ENCODE measurements at regions not wholly inside any gene's neighbourhood (a gene's known extent, or its start where the extent isn't known, plus 50 kb on each side); places are given as distances from the start of the nearest gene placed in this dataset.

DNA sequence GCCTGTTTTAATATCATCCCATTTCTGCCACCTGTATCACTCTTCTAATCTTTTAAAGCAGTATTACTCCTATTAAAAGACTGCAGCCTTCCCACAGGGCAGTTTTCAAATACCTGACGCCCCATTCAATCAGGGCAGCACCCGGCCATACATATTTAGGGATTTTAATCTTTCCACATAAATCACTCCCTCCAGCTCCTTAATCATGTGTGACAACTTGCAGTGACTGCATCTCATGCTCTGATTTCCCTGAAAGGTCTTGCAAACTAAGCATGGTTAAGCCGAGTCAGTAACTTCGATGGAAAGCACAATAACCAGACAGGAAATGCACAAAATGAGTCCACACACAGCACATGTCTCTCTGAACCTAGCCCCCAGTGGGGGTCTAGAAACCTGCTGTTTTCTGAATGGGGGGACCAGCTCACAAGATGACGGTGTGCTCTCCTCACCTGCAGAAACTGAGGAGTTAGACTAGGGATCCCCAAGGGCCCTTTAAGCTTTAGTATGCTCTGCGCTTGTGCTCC is 116.9 kb upstream of the CREB1 start:
- Histone ChIP-seq H3K9ac (ENCODE audit: low read length) (no peak overlapping the region), H3K4me1 (ENCODE audit: control insufficient read depth in 1 of 2, insufficient read depth in 2 of 2, low read length in 2 of 2) (no peaks in the 10 kb centered on the region), H3K27ac (ENCODE audit: low read depth, low read length) (no peak overlapping the region), H2AFZ (ENCODE audit: insufficient read depth, low read length, poor library complexity) (no peak overlapping the region), H3K4me3 (ENCODE audit: low read depth, low read length) (no peak overlapping the region), H3K27me3 (ENCODE audit: insufficient read depth, low read length) (no peaks in the 10 kb centered on the region), H2AK5ac (ENCODE audit: low read length) (no peak overlapping the region), H3K79me2 (ENCODE audit: control insufficient read depth, insufficient read depth, low read length, poor library complexity) (no peaks in the 10 kb centered on the region), H4K8ac (ENCODE audit: low read depth, low read length) (no peak overlapping the region), H3K14ac (ENCODE audit: low read length) (no peak overlapping the region), H3K9me3 (ENCODE audit: insufficient read depth, low read depth, low read length) (no peaks in the 10 kb centered on the region), H3K23ac (ENCODE audit: low read length) (no peak overlapping the region), H2BK120ac (ENCODE audit: insufficient read depth, low read length, poor library complexity) (no peak overlapping the region), H3K18ac (ENCODE audit: low read length) (no peak overlapping the region), H3K4ac (ENCODE audit: low read depth, low read length) (no peak overlapping the region), H3K4me2 (ENCODE audit: low read length) (no peak overlapping the region), H2BK5ac (ENCODE audit: low read depth, low read length, poor library complexity) (no peak overlapping the region), H2BK12ac (ENCODE audit: low read length) (no peak overlapping the region), H3K79me1 (ENCODE audit: low read length) (no peaks in the 10 kb centered on the region), H4K91ac (ENCODE audit: low read depth, low read length) (no peak overlapping the region), H3K36me3 (ENCODE audit: control insufficient read depth in 1 of 2, insufficient read depth in 2 of 2, low read length in 2 of 2) (no peaks in the 10 kb centered on the region), H4K12ac (ENCODE audit: low read depth, low read length) (no peak overlapping the region)
- no peak for DNase-seq
- WGBS (ENCODE audit: extremely low coverage, insufficient coverage, insufficient read length), result no CpG with 5 or more reads among the region's 6 CpGs

DNA sequence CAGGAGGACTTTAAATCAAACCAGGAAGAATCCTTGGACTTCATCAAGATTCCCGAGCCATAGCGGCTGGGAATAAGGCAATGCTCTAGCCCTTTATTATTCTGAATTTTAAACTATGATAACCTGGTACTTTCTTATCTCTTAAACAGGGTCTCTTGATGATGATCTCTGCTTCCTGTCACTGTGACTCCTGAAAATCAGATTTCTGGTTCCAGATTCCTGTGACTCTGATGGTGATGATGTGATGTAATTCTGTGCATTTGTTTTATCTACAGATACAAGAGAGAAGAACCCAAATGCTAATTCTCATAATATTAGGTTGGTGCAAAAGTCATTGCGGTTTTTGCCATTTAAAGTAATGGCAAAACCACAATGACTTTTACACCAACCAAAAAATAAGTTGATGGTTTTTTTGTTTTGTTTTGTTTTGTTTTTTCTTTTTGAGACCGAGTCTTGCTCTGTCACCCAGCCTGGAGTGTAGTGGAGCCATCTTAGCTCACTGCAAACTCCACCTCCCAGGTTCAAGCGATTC is 116.3 kb upstream of the CREB1 start:
- Histone ChIP-seq H3K14ac (ENCODE audit: low read length) (no peak overlapping the region), H2BK120ac (ENCODE audit: insufficient read depth, low read length, poor library complexity) (no peak overlapping the region)
- WGBS (ENCODE audit: extremely low coverage, insufficient coverage, insufficient read length), result no CpG with 5 or more reads among the region's 5 CpGs

DNA sequence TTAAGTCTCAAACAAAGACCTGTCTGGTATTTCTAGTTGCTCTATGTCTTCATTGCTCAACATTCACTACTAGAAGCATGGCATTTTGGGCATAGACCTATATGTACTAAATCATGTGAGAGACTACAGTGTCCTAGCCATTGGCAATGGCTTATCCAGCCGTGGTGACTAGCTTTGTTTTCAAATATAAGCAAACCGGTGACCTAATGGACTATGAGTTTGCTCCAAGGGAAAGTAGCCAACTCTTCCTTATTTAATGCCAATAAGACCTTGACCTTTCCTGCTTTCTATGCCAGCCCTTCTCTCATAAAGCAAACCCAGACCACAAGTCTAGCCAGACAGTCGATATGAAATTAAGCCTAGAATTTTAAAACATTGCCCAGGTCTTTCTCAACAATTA is 113.7 kb upstream of the CREB1 start:
- Histone ChIP-seq H2AK5ac (ENCODE audit: low read length) (no peak overlapping the region), H3K9ac (ENCODE audit: low read length) (no peak overlapping the region), H2BK120ac (ENCODE audit: insufficient read depth, low read length, poor library complexity) (no peak overlapping the region), H3K27ac (ENCODE audit: low read depth, low read length) (no peak overlapping the region), H2BK5ac (ENCODE audit: low read depth, low read length, poor library complexity) (no peak overlapping the region), H3K14ac (ENCODE audit: low read length) (no peak overlapping the region), H2BK12ac (ENCODE audit: low read length) (no peak overlapping the region), H3K4me3 (ENCODE audit: low read depth, low read length) (no peak overlapping the region), H3K27me3 (ENCODE audit: insufficient read depth, low read length) (no peaks in the 10 kb centered on the region), H3K9me3 (ENCODE audit: insufficient read depth, low read depth, low read length) (no peaks in the 10 kb centered on the region), H3K18ac (ENCODE audit: low read length) (no peak overlapping the region), H3K79me1 (ENCODE audit: low read length) (no peaks in the 10 kb centered on the region), H3K23ac (ENCODE audit: low read length) (no peak overlapping the region), H3K4me1 (ENCODE audit: control insufficient read depth in 1 of 2, insufficient read depth in 2 of 2, low read length in 2 of 2) (no peaks in the 10 kb centered on the region), H3K79me2 (ENCODE audit: control insufficient read depth, insufficient read depth, low read length, poor library complexity) (no peaks in the 10 kb centered on the region), H2AFZ (ENCODE audit: insufficient read depth, low read length, poor library complexity) (no peak overlapping the region), H4K8ac (ENCODE audit: low read depth, low read length) (no peak overlapping the region), H4K91ac (ENCODE audit: low read depth, low read length) (no peak overlapping the region), H3K36me3 (ENCODE audit: control insufficient read depth in 1 of 2, insufficient read depth in 2 of 2, low read length in 2 of 2) (no peaks in the 10 kb centered on the region), H4K12ac (ENCODE audit: low read depth, low read length) (no peak overlapping the region), H3K4me2 (ENCODE audit: low read length) (no peak overlapping the region), H3K4ac (ENCODE audit: low read depth, low read length) (no peak overlapping the region)
- no peak for DNase-seq
- WGBS (ENCODE audit: extremely low coverage, insufficient coverage, insufficient read length), result no CpG with 5 or more reads among the region's 3 CpGs

More for the DNA sequence above, 116.3 kb upstream of the CREB1 start:
- Histone ChIP-seq H3K79me1 (ENCODE audit: low read length) (no peaks in the 10 kb centered on the region), H2AK5ac (ENCODE audit: low read length) (no peak overlapping the region), H4K8ac (ENCODE audit: low read depth, low read length) (no peak overlapping the region), H3K18ac (ENCODE audit: low read length) (no peak overlapping the region), H3K4me1 (ENCODE audit: control insufficient read depth in 1 of 2, insufficient read depth in 2 of 2, low read length in 2 of 2) (no peaks in the 10 kb centered on the region), H3K27ac (ENCODE audit: low read depth, low read length) (no peak overlapping the region), H3K27me3 (ENCODE audit: insufficient read depth, low read length) (no peaks in the 10 kb centered on the region), H2AFZ (ENCODE audit: insufficient read depth, low read length, poor library complexity) (no peak overlapping the region), H3K4me2 (ENCODE audit: low read length) (no peak overlapping the region), H3K4ac (ENCODE audit: low read depth, low read length) (no peak overlapping the region), H3K79me2 (ENCODE audit: control insufficient read depth, insufficient read depth, low read length, poor library complexity) (no peaks in the 10 kb centered on the region), H4K91ac (ENCODE audit: low read depth, low read length) (no peak overlapping the region), H3K4me3 (ENCODE audit: low read depth, low read length) (no peak overlapping the region), H3K23ac (ENCODE audit: low read length) (no peak overlapping the region), H2BK5ac (ENCODE audit: low read depth, low read length, poor library complexity) (no peak overlapping the region), H3K9ac (ENCODE audit: low read length) (no peak overlapping the region), H2BK12ac (ENCODE audit: low read length) (no peak overlapping the region), H3K36me3 (ENCODE audit: control insufficient read depth in 1 of 2, insufficient read depth in 2 of 2, low read length in 2 of 2) (no peaks in the 10 kb centered on the region), H4K12ac (ENCODE audit: low read depth, low read length) (no peak overlapping the region), H3K9me3 (ENCODE audit: insufficient read depth, low read depth, low read length) (no peaks in the 10 kb centered on the region)
- DNase-seq, result no peak

DNA sequence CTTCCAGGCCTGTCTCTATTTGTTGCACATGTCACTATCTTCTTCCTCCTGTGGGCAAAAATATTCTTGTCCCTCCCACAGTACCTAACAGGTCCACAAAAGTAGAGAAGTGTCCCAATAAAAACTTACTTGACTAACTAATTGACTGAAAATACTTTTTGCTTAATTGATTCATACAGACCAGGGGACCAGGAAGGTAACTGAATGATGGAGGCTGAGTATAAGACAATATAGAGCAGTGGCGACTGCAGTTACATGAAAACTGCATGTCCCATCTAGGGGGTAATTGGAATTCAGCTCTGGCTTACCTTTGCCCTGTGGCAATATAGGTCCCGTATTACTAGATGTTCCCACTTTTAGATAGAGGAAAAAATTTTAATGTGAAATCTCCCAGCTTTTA is 112.9 kb upstream of the CREB1 start:
- Histone ChIP-seq H3K9ac (ENCODE audit: low read length) (no peak overlapping the region), H4K12ac (ENCODE audit: low read depth, low read length) (no peak overlapping the region), H3K27ac (ENCODE audit: low read depth, low read length) (no peak overlapping the region), H3K79me1 (ENCODE audit: low read length) (no peaks in the 10 kb centered on the region), H3K4me3 (ENCODE audit: low read depth, low read length) (no peak overlapping the region), H2BK120ac (ENCODE audit: insufficient read depth, low read length, poor library complexity) (no peak overlapping the region), H2AFZ (ENCODE audit: insufficient read depth, low read length, poor library complexity) (no peak overlapping the region), H3K36me3 (ENCODE audit: control insufficient read depth in 1 of 2, insufficient read depth in 2 of 2, low read length in 2 of 2) (no peaks in the 10 kb centered on the region), H3K27me3 (ENCODE audit: insufficient read depth, low read length) (no peaks in the 10 kb centered on the region), H3K4me2 (ENCODE audit: low read length) (no peak overlapping the region), H2AK5ac (ENCODE audit: low read length) (no peak overlapping the region), H3K79me2 (ENCODE audit: control insufficient read depth, insufficient read depth, low read length, poor library complexity) (no peaks in the 10 kb centered on the region), H3K14ac (ENCODE audit: low read length) (no peak overlapping the region), H4K8ac (ENCODE audit: low read depth, low read length) (no peak overlapping the region), H3K23ac (ENCODE audit: low read length) (no peak overlapping the region), H3K9me3 (ENCODE audit: insufficient read depth, low read depth, low read length) (no peaks in the 10 kb centered on the region), H2BK5ac (ENCODE audit: low read depth, low read length, poor library complexity) (no peak overlapping the region), H3K18ac (ENCODE audit: low read length) (no peak overlapping the region), H4K91ac (ENCODE audit: low read depth, low read length) (no peak overlapping the region), H3K4me1 (ENCODE audit: control insufficient read depth in 1 of 2, insufficient read depth in 2 of 2, low read length in 2 of 2) (no peaks in the 10 kb centered on the region), H2BK12ac (ENCODE audit: low read length) (no peak overlapping the region), H3K4ac (ENCODE audit: low read depth, low read length) (no peak overlapping the region)
- no peak for DNase-seq
- WGBS (ENCODE audit: extremely low coverage, insufficient coverage, insufficient read length), result no CpG with 5 or more reads among the region's 2 CpGs

Measured in trophoblast cell (in vitro differentiated cells and primary cell).